ENCODE measurements at regions not wholly inside any gene's neighbourhood (a gene's known extent, or its start where the extent isn't known, plus 50 kb on each side); places are given as distances from the start of the nearest gene placed in this dataset.

DNA sequence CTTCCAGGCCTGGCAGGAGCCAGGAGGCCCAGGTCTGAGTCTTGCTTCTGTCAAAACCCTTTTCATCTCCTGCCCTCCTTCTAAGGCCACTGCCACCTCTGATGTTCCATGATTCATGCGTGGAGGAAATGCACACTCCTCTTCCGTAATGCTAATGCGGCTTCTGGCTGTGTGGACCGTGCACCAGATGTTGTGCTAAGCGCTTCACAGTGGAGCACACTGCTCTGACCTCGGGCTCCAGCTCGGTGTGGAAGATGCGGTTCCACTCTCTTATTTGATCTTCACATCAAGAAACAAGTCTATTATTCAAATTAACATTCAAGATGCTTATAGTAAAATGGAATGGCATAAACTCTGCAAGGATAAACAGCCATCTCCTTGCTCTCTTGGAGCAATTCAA is 629.2 kb downstream of the UQCRFS1 start:
- no peak overlapping the region for H3K4me3 ChIP-seq (ENCODE audit: low read length in 2 of 2)
- H2AK5ac ChIP-seq (ENCODE audit: low read depth, low read length): no peak overlapping the region
- H3K18ac ChIP-seq (ENCODE audit: low read length): no peak overlapping the region
- H4K8ac ChIP-seq (ENCODE audit: low read depth, low read length): no peak overlapping the region
- DNase-seq (ENCODE audit: low spot score): no peak
- no peak overlapping the region for H3K14ac ChIP-seq (ENCODE audit: low read length)
- no peaks in the 10 kb centered on the region for H3K27me3 ChIP-seq (ENCODE audit: control insufficient read depth in 3 of 3, insufficient read depth in 3 of 3, low read depth in 1 of 3, low read length in 3 of 3)
- no peak overlapping the region for H3K23ac ChIP-seq (ENCODE audit: low read depth, low read length, poor library complexity)
- H3K4me1 ChIP-seq (ENCODE audit: control insufficient read depth in 2 of 2, insufficient read depth in 1 of 2, low read depth in 1 of 2, low read length in 2 of 2): peaks cover 0 to 6% of the 10 kb centered on the region in 2 donors
- no peaks in the 10 kb centered on the region for H3K79me1 ChIP-seq (ENCODE audit: low read depth, low read length)
- H2BK120ac ChIP-seq (ENCODE audit: low read depth, low read length): no peak overlapping the region
- H2BK12ac ChIP-seq (ENCODE audit: low read length): no peak overlapping the region
- peak overlapping the region; percentile 64 for H3K9ac ChIP-seq (ENCODE audit: low read depth, low read length, poor library complexity)
- no peaks in the 10 kb centered on the region for H3K9me3 ChIP-seq (replicated peaks in 1 of 2; ENCODE audit: control insufficient read depth in 2 of 2, insufficient read depth in 1 of 2, low read depth in 1 of 2, low read length in 2 of 2)
- no CpG with 5 or more reads among the region's 8 CpGs for WGBS, 2 donors (ENCODE audit: extremely low coverage in 2 of 2, insufficient read length in 2 of 2, insufficient replicate concordance in 1 of 2)
- no peak overlapping the region for H3K4ac ChIP-seq (ENCODE audit: low read length)
- H4K91ac ChIP-seq (ENCODE audit: low read depth, low read length, poor library complexity): no peak overlapping the region
- H2AFZ ChIP-seq (ENCODE audit: low read length): no peak overlapping the region
- H3K36me3 ChIP-seq (replicated peaks in 1 of 2; ENCODE audit: control insufficient read depth in 2 of 2, insufficient read depth in 2 of 2, low read length in 2 of 2): no peaks in the 10 kb centered on the region
- no peak overlapping the region for H3K4me2 ChIP-seq (ENCODE audit: insufficient read depth, low read length, poor library complexity, severe bottlenecking)
- H2BK15ac ChIP-seq (ENCODE audit: low read length): no peak overlapping the region
- no peak overlapping the region for H3K27ac ChIP-seq (replicated peaks; ENCODE audit: low read length)
- no peak overlapping the region for H2BK5ac ChIP-seq (ENCODE audit: low read length)

DNA sequence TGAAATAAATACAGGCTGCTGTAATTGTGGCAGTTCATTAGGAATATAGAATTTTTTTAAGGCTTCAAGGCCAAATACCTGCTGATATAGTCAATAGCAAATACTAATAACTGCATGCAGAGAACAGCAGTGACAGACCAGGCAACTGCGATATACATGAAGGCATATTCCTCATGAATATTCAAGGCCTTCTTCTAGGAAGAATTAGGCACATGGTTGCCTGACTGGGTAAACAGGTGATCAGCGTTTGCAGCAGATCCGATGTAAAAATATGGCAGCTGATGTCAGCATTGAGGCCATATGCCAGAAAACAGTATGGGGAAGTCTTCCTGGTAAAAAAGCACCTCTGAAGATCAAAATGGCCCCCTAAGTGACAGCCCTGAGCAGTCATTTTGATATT is 629.7 kb downstream of the UQCRFS1 start:
- no peak overlapping the region for H2AFZ ChIP-seq (ENCODE audit: low read length)
- no peaks in the 10 kb centered on the region for H3K27me3 ChIP-seq (ENCODE audit: control insufficient read depth in 3 of 3, insufficient read depth in 3 of 3, low read depth in 1 of 3, low read length in 3 of 3)
- H3K23ac ChIP-seq (ENCODE audit: low read depth, low read length, poor library complexity): no peak overlapping the region
- no peak overlapping the region for H4K91ac ChIP-seq (ENCODE audit: low read depth, low read length, poor library complexity)
- no peak overlapping the region for H3K27ac ChIP-seq (replicated peaks; ENCODE audit: low read length)
- no peak overlapping the region for H3K18ac ChIP-seq (ENCODE audit: low read length)
- H3K36me3 ChIP-seq (replicated peaks in 1 of 2; ENCODE audit: control insufficient read depth in 2 of 2, insufficient read depth in 2 of 2, low read length in 2 of 2): no peaks in the 10 kb centered on the region
- no peak overlapping the region for H3K14ac ChIP-seq (ENCODE audit: low read length)
- H4K8ac ChIP-seq (ENCODE audit: low read depth, low read length): no peak overlapping the region
- H3K4ac ChIP-seq (ENCODE audit: low read length): no peak overlapping the region
- no peak overlapping the region for H3K4me2 ChIP-seq (ENCODE audit: insufficient read depth, low read length, poor library complexity, severe bottlenecking)
- H3K79me1 ChIP-seq (ENCODE audit: low read depth, low read length): no peaks in the 10 kb centered on the region
- no peak overlapping the region for H2AK5ac ChIP-seq (ENCODE audit: low read depth, low read length)
- no peaks in the 10 kb centered on the region for H3K9me3 ChIP-seq (replicated peaks in 1 of 2; ENCODE audit: control insufficient read depth in 2 of 2, insufficient read depth in 1 of 2, low read depth in 1 of 2, low read length in 2 of 2)
- no peak for DNase-seq (ENCODE audit: low spot score)
- H2BK120ac ChIP-seq (ENCODE audit: low read depth, low read length): no peak overlapping the region
- no peak overlapping the region for H3K9ac ChIP-seq (ENCODE audit: low read depth, low read length, poor library complexity)
- no peak overlapping the region for H3K4me3 ChIP-seq (ENCODE audit: low read length in 2 of 2)
- H2BK5ac ChIP-seq (ENCODE audit: low read length): no peak overlapping the region
- H3K4me1 ChIP-seq (ENCODE audit: control insufficient read depth in 2 of 2, insufficient read depth in 1 of 2, low read depth in 1 of 2, low read length in 2 of 2): peaks cover 0 to 6% of the 10 kb centered on the region in 2 donors
- H2BK15ac ChIP-seq (ENCODE audit: low read length): no peak overlapping the region
- no peak overlapping the region for H2BK12ac ChIP-seq (ENCODE audit: low read length)
- WGBS, 2 donors (ENCODE audit: extremely low coverage in 2 of 2, insufficient read length in 2 of 2, insufficient replicate concordance in 1 of 2): no CpG with 5 or more reads among the region's 3 CpGs

DNA sequence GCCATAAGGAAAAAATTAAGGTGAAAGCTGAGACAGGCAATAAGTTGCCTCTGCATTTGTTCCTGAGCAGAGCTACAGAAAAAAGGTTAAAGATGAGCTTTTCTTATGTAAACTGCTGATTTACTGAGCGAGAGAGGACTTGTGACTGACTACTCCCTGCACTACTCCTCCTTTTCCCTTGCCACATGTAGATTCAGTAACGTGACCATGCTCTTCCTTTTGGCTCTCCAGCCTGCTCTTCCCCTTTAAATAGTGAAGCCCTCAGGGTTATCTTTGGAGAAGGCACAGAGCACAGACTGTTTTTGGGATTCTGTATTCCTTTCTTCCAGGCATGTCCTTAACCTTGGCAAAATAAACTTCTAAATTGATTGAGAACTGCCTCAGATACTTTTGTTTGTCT is 630.2 kb downstream of the UQCRFS1 start:
- Histone ChIP-seq H4K91ac (ENCODE audit: low read depth, low read length, poor library complexity) (no peak overlapping the region), H3K14ac (ENCODE audit: low read length) (no peak overlapping the region), H3K4me2 (ENCODE audit: insufficient read depth, low read length, poor library complexity, severe bottlenecking) (no peak overlapping the region), H3K4me1 (ENCODE audit: control insufficient read depth in 2 of 2, insufficient read depth in 1 of 2, low read depth in 1 of 2, low read length in 2 of 2) (peaks cover 0 to 6% of the 10 kb centered on the region in 2 donors), H3K27ac (replicated peaks; ENCODE audit: low read length) (no peak overlapping the region), H3K23ac (ENCODE audit: low read depth, low read length, poor library complexity) (no peak overlapping the region), H2BK5ac (ENCODE audit: low read length) (no peak overlapping the region), H3K4me3 (ENCODE audit: low read length in 2 of 2) (no peak overlapping the region), H2BK120ac (ENCODE audit: low read depth, low read length) (no peak overlapping the region), H3K36me3 (replicated peaks in 1 of 2; ENCODE audit: control insufficient read depth in 2 of 2, insufficient read depth in 2 of 2, low read length in 2 of 2) (no peaks in the 10 kb centered on the region), H3K9me3 (replicated peaks in 1 of 2; ENCODE audit: control insufficient read depth in 2 of 2, insufficient read depth in 1 of 2, low read depth in 1 of 2, low read length in 2 of 2) (no peaks in the 10 kb centered on the region), H2AFZ (ENCODE audit: low read length) (no peak overlapping the region), H3K79me1 (ENCODE audit: low read depth, low read length) (no peaks in the 10 kb centered on the region), H4K8ac (ENCODE audit: low read depth, low read length) (no peak overlapping the region), H3K9ac (ENCODE audit: low read depth, low read length, poor library complexity) (no peak overlapping the region), H3K18ac (ENCODE audit: low read length) (no peak overlapping the region), H2BK12ac (ENCODE audit: low read length) (no peak overlapping the region), H3K27me3 (ENCODE audit: control insufficient read depth in 3 of 3, insufficient read depth in 3 of 3, low read depth in 1 of 3, low read length in 3 of 3) (no peaks in the 10 kb centered on the region), H2AK5ac (ENCODE audit: low read depth, low read length) (no peak overlapping the region), H3K4ac (ENCODE audit: low read length) (no peak overlapping the region), H2BK15ac (ENCODE audit: low read length) (no peak overlapping the region)
- no CpG with 5 or more reads among the region's 2 CpGs for WGBS, 2 donors (ENCODE audit: extremely low coverage in 2 of 2, insufficient read length in 2 of 2, insufficient replicate concordance in 1 of 2)
- DNase-seq (ENCODE audit: low spot score): no peak

DNA sequence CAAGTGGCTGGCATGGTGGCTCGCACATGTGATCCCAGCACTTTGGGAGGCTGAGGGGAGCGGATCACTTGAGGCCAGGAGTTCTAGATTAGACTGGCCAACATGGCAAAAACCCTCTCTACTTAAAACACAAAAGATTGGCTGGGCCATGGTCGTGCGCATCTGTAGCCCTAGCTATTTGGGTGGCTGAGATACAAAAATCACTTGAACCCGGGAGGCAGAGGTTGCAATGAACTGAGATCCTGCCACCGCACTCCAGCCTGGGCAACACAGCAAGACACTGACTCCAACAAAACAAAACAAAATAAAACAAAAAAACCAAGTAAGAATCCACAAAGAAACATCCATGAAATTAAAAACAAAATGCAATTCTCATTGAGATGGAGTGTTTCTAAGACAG is 630.6 kb downstream of the UQCRFS1 start:
- no peak for DNase-seq (ENCODE audit: low spot score)
- no peak overlapping the region for H3K4me3 ChIP-seq (ENCODE audit: low read length in 2 of 2)
- no peak overlapping the region for H2BK120ac ChIP-seq (ENCODE audit: low read depth, low read length)
- H2BK5ac ChIP-seq (ENCODE audit: low read length): no peak overlapping the region
- H3K4ac ChIP-seq (ENCODE audit: low read length): no peak overlapping the region
- no peaks in the 10 kb centered on the region for H3K9me3 ChIP-seq (replicated peaks in 1 of 2; ENCODE audit: control insufficient read depth in 2 of 2, insufficient read depth in 1 of 2, low read depth in 1 of 2, low read length in 2 of 2)
- no peak overlapping the region for H3K9ac ChIP-seq (ENCODE audit: low read depth, low read length, poor library complexity)
- no peaks in the 10 kb centered on the region for H3K27me3 ChIP-seq (ENCODE audit: control insufficient read depth in 3 of 3, insufficient read depth in 3 of 3, low read depth in 1 of 3, low read length in 3 of 3)
- H2BK15ac ChIP-seq (ENCODE audit: low read length): no peak overlapping the region
- H3K14ac ChIP-seq (ENCODE audit: low read length): no peak overlapping the region
- H3K18ac ChIP-seq (ENCODE audit: low read length): no peak overlapping the region
- no CpG with 5 or more reads among the region's 6 CpGs for WGBS, 2 donors (ENCODE audit: extremely low coverage in 2 of 2, insufficient read length in 2 of 2, insufficient replicate concordance in 1 of 2)
- no peak overlapping the region for H3K23ac ChIP-seq (ENCODE audit: low read depth, low read length, poor library complexity)
- H2BK12ac ChIP-seq (ENCODE audit: low read length): no peak overlapping the region
- H2AFZ ChIP-seq (ENCODE audit: low read length): no peak overlapping the region
- H4K91ac ChIP-seq (ENCODE audit: low read depth, low read length, poor library complexity): no peak overlapping the region
- H3K4me1 ChIP-seq (ENCODE audit: control insufficient read depth in 2 of 2, insufficient read depth in 1 of 2, low read depth in 1 of 2, low read length in 2 of 2): peaks cover 0 to 6% of the 10 kb centered on the region in 2 donors
- H3K79me1 ChIP-seq (ENCODE audit: low read depth, low read length): no peaks in the 10 kb centered on the region
- H4K8ac ChIP-seq (ENCODE audit: low read depth, low read length): no peak overlapping the region
- no peak overlapping the region for H2AK5ac ChIP-seq (ENCODE audit: low read depth, low read length)
- H3K27ac ChIP-seq (replicated peaks; ENCODE audit: low read length): no peak overlapping the region
- H3K36me3 ChIP-seq (replicated peaks in 1 of 2; ENCODE audit: control insufficient read depth in 2 of 2, insufficient read depth in 2 of 2, low read length in 2 of 2): no peaks in the 10 kb centered on the region
- H3K4me2 ChIP-seq (ENCODE audit: insufficient read depth, low read length, poor library complexity, severe bottlenecking): no peak overlapping the region

Measured in neuronal stem cell (in vitro differentiated cells).